ENCODE measurements at regions not wholly inside any gene's neighbourhood (a gene's known extent, or its start where the extent isn't known, plus 50 kb on each side); places are given as distances from the start of the nearest gene placed in this dataset.

DNA sequence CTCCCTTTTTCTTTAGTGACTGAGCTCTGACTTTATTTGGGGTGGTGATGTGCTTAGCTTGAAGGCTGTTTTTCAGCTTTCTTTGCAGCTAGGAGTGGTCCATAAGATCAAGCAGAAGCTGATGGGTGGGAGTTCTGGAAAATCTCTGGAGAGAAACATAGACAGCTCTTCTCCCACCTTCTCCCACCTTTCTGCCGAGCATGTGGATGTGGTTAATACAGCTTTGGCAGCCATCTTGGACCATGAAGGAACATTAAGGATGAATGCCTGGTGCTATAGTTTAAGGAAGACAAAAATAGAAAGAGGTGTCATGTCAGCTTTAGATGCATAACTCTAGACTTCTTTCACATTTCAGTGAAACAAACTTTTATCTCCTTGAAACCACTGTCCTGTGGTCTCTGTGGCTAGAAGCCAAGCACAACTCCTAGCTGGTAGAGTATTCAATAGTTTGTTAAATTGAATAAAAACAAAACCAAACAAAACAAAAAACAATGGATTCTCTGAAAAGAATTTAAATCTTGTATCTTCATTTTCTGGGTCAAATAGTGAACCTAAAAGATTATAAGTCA lies 203.6 kb upstream of the SESN3 start:
- DNase-seq (ENCODE audit: low read depth): no peak
- H3K4me3 ChIP-seq (ENCODE audit: low read depth, low read length): no peak overlapping the region
- TF ChIP-seq, protein P1, sequence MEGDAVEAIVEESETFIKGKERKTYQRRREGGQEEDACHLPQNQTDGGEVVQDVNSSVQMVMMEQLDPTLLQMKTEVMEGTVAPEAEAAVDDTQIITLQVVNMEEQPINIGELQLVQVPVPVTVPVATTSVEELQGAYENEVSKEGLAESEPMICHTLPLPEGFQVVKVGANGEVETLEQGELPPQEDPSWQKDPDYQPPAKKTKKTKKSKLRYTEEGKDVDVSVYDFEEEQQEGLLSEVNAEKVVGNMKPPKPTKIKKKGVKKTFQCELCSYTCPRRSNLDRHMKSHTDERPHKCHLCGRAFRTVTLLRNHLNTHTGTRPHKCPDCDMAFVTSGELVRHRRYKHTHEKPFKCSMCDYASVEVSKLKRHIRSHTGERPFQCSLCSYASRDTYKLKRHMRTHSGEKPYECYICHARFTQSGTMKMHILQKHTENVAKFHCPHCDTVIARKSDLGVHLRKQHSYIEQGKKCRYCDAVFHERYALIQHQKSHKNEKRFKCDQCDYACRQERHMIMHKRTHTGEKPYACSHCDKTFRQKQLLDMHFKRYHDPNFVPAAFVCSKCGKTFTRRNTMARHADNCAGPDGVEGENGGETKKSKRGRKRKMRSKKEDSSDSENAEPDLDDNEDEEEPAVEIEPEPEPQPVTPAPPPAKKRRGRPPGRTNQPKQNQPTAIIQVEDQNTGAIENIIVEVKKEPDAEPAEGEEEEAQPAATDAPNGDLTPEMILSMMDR (IDR thresholded peaks at IDR 0.05; ENCODE audit: control insufficient read depth, extremely low read depth, insufficient read depth): no peak

DNA sequence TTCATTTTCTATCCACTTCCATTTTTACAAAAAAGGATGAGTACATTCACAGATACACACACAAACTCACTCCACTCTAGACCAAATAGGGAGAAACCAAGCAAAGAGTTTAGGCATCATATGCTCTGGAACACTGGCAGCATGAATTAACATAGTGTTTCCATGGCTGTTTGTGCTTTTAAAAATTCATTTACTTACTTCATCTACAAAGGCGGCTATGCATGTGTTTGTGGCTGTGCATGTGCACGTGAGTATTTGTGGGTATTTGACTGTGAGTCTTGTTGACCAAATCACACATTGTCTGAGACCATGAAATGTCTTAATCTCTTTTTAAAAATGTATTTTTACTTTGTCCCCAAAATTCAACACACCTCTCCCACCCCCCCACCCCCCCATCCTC lies 203.0 kb upstream of the SESN3 start:
- no peak for DNase-seq (ENCODE audit: low read depth)
- TF ChIP-seq, protein P1 (IDR thresholded peaks at IDR 0.05; ENCODE audit: control insufficient read depth, extremely low read depth, insufficient read depth): no peak
- H3K4me3 ChIP-seq (ENCODE audit: low read depth, low read length): no peak overlapping the region

DNA sequence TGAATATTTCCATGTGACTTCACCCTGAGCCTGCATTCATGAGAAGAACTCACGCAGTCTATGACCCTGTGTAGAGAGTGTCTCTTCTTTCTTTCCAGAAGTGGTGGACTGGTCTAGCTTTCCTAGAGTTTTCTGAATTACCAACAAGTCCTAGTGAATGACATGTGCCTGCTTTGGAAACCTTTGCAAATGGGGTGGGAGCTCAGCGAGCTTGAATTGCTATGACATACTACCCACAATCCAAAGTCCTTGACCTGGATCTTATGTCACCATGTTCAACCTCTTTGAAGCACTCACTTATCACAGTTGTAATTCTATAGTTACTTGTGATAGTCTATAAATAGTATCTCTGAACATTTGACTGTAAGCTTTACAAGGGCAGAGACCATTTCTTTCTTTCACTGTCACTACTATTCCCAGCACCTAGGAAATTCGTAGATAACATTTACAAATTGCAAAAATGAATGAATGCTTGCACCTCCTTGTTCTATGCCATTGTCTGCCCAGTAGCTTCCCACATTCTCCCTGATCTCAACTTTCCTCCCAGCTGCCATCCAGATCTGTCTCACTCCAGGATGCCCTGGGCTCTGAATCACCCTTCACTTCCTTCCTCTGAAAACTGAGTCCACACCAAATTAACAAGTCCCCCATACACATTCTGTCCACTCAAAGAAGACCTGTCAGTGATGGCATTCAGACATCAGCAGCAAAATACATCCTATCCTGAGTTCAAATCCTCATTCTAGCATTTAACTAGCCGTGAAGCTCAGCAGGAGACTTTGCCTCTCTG lies 201.9 kb upstream of the SESN3 start:
- no peak for DNase-seq (ENCODE audit: low read depth)
- no peak overlapping the region for H3K4me3 ChIP-seq (ENCODE audit: low read depth, low read length)
- TF ChIP-seq, protein P1 (IDR thresholded peaks at IDR 0.05; ENCODE audit: control insufficient read depth, extremely low read depth, insufficient read depth): no peak

DNA sequence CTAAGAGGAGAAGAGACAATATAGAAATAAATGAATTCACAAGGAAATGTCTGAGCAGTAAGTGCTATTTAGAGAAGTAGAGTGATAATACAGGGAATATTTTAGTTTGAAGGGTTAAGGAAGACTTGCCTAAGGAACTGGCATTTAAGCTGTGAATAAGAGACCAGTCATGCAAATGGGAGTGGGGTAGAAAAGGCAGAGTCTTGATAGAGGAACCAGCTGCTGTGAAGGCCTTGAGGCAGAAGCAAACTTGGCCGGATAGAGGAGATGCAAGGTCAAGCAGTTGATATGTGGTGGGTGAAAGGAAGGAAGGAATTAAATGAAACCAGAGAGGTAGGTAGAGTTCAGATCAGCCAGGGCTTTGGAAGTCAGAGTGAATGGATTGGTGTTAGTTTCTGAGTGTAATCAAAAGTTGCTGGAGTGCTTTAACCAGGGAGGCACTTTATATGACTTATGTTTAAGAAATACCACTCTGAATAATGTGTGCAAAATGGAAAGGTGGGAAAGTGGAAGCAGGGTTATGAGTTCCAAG lies 198.4 kb upstream of the SESN3 start:
- no peak for DNase-seq (ENCODE audit: low read depth)
- no peak overlapping the region for H3K4me3 ChIP-seq (ENCODE audit: low read depth, low read length)
- TF ChIP-seq, protein P1 (IDR thresholded peaks at IDR 0.05; ENCODE audit: control insufficient read depth, extremely low read depth, insufficient read depth): no peak

DNA sequence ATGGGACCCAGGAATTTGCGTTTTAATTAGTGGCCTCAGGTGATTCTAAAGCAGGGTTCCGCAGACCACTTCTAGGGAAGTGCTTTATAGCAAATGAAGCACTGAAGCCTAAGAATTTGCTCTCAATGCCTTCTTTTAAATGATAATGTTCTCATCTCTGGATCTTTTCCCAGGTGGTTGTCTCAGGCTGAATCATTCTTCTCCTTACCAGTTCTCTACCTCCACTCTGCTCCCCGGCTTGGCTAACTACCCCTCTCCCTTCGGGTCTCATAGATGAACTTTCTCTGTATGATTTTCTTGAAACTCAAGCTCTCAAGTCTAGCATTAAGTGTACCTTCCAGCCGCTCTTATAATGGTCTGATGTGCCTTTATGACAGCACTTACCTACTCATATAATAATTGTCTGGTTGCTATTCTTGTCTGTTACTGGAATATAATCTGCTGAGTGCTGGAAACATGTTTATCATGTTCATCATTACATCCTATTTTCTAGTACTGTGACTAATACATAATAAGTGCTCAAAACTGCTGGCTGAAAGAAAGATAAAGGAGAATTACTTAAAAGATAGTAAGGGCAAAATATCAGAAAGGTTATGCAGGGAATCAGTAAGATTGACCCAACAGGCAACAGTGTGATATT lies 195.9 kb upstream of the SESN3 start:
- TF ChIP-seq, protein P1 (IDR thresholded peaks at IDR 0.05; ENCODE audit: control insufficient read depth, extremely low read depth, insufficient read depth): no peak
- no peak overlapping the region for H3K4me3 ChIP-seq (ENCODE audit: low read depth, low read length)

DNA sequence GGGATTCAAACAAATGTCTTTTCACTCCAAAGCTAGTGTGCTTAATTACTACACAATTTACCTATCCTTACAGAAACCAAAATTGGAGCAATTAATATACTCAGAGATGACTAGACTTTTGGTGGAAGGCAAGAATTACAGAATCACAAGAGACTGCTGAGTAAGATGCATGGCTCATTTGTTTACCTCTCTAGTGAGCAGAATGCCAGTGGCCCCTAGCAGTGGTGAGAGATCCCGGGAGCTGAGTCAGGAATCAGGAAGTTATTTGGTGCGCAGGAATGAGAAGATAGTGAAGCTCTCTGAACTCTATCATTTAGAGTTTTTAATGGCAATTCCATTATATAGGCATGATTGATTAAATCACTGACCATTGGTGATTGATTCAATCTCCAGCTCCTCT lies 188.9 kb upstream of the SESN3 start:
- TF ChIP-seq, protein P1 (IDR thresholded peaks at IDR 0.05; ENCODE audit: control insufficient read depth, extremely low read depth, insufficient read depth): no peak
- no peak for DNase-seq (ENCODE audit: low read depth)

More for the DNA sequence above, 195.9 kb upstream of the SESN3 start:
- no peak for DNase-seq (ENCODE audit: low read depth)

More for the DNA sequence above, 188.9 kb upstream of the SESN3 start:
- no peak overlapping the region for H3K4me3 ChIP-seq (ENCODE audit: low read depth, low read length)

Data from LNCaP clone FGC (cell line).